ENCODE measurements at regions not wholly inside any gene's neighbourhood (a gene's known extent, or its start where the extent isn't known, plus 50 kb on each side); places are given as distances from the start of the nearest gene placed in this dataset.

DNA sequence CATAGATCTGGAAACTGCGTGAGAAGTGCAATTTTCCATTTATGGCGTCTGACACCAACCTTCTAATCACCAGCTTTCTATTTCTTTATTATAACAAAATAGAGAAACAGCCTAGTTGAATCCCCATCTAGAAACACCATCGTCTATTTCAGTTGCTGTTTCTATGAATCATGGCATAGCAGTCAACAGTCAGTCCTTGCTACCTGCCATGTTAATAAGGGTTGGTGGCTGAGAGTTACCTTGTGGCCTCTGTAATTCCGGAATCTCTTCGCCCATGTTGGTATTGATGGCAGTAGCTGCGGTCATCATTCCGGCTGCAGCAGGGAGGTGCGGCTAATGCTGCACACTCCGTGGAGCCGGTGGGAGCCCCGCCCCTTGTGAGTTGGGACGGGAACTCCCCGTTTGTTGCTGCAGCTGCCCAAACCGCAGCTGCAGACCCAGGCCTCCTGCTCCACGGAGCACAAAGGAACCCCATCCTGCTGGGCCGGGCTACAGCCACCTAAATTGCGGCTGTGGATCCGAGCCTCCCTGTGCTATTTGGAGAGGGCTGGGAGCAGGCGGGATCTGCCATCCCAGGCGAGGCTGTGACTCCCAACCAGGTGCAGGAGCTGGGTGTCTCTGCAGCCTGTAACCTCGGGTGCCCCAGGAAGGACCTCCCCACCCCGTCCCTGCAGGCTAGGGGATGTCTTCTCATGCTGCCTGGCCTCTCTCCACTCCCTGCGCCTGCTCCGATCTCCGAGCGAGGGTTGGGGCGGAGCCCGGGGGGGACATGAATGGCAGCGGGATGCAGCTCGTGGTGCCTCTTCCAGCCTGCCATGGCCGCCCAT lies 115.4 kb upstream of the STK26 start:
- no peak for DNase-seq

DNA sequence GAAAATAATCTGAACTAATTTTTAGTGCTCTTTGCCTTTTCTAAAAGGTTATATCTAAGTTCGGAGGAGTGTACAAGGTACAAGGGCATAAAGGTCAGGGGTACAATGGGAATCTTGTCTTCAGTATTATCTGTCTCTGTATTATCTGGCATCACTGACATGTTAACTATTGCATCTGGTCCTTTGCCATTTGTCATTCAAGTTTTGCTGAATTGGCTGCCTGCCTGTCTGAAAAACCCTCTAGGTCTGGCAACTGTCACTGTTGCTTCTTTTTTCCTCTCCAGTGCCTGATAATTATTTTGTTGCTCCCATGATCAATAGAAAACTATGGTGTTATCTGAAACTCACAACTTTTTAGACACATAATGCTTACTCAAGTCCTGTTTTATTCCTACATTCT lies 112.5 kb upstream of the STK26 start:
- no peak for DNase-seq

DNA sequence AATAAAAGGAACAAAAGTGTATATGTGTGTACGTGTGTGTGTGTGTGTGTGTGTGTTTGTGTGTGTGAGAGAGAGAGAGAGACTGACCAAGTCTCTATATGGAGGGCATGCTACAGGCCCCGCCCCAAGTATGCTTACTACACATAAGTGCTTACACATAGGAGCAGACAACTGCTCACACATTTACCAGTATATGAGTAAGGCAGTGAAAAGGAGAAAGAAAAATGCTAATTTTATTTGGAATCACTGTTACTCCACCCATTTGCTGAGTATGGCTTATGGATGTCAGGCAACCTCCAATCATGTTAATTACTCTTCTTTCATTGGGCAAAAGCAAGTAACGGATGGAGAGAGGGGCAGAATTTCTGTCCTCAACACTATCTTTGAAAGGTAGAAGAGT lies 107.6 kb upstream of the STK26 start:
- no peak for DNase-seq

DNA sequence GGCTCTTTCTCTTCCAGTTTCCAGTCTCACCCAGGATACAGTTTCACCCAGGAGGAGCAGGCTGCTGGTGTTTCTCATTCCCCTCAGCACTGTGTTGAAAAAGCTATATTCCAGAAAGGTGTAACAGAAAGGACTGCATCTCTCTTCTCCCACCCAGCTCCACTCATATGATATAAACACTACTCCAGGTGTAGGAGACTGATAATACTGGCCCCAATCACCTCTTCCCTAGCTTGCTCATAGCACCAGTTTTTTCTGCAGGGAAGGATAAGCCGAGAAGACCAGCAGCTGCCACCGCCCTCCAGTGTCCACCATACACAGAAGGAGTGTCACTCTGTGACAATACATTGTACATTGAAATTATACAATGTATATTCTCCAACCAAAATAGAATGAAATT lies 105.5 kb upstream of the STK26 start:
- DNase-seq: no peak

DNA sequence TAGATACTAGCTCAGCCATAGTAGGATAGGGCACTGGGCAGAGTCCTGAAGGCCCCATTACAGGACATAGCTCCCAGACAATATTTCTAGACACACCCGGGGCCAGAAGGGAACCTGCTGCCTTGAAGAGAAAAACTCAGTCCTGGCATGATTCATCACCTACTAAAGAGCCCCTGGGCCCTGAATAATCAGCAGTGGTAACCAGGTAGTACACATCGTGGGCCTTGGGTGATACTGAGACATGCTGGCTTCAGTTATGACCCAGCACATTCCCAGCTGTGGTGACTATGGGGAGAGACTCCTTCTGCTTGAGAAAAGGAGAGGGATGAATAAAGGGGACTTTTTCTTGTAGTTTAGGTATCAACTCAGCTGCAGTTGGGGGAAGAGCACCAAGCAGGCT lies 104.3 kb upstream of the STK26 start:
- DNase-seq: no peak

DNA sequence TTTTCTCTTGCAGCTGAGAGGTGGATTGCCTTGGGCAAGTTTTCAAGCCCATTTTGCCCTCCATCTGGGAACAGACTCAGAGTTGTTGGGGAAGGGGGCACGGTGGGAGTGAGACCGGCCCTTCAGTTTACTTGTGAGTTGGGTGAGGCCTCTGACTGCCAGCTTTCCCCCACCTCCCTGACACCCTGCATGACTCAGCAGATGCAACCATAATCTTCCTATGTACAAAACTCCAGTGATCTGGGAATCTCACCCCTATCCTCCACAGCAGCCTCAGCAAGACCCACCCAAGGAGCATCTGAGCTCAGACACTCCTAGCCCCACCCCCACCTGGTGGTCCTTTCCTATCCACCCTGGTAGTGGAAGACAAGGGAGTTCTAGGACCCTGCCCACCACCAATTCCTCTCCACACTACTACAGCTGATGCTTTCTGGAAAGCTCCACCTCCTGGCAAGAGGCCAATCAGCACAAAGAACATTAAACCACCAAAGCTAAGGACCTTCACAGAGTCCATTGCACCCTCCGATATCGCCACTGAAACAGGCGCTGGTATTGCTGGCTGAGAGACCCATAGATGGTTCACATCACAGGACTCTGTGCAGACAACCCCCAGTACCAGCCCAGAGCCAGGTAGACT lies 99.4 kb upstream of the STK26 start:
- DNase-seq: no peak

DNA sequence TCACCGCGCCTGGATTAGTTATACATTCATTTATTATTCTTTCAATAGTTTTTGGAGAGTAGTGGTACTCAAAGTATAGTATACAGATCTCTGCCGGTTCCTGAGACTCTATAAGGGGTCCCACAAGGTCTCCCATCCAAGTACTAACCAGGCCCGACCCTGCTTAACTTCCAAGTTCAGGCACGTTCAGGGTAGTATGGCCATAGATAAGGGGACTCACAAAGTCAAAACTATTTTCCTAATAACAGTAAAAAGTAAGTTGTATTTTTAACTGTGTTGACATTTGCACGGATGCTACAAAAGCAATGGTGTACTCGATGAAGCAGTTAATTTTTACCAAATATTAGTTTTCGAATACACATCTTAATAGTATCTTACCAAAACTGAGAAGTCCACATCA lies 84.4 kb upstream of the STK26 start:
- no peak for DNase-seq

DNA sequence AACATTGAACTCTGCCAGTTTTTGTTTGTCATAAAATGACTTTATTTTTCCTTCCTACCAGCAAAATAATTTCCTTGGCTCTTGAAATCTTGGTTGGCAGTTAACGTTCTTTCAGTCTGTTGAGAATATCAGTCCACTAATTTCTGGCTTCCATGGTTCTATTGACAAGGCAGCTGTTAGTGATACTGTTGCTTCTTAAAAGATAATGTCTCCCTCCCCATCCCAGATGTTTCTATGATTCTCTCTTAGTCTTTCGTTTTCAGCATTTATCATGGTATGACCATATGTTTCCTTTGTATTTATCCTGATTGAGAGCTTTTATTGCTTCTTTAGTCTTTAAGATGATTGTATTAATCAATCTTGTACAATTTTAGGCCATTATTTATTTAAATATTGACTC lies 81.1 kb upstream of the STK26 start:
- no peak for DNase-seq

DNA sequence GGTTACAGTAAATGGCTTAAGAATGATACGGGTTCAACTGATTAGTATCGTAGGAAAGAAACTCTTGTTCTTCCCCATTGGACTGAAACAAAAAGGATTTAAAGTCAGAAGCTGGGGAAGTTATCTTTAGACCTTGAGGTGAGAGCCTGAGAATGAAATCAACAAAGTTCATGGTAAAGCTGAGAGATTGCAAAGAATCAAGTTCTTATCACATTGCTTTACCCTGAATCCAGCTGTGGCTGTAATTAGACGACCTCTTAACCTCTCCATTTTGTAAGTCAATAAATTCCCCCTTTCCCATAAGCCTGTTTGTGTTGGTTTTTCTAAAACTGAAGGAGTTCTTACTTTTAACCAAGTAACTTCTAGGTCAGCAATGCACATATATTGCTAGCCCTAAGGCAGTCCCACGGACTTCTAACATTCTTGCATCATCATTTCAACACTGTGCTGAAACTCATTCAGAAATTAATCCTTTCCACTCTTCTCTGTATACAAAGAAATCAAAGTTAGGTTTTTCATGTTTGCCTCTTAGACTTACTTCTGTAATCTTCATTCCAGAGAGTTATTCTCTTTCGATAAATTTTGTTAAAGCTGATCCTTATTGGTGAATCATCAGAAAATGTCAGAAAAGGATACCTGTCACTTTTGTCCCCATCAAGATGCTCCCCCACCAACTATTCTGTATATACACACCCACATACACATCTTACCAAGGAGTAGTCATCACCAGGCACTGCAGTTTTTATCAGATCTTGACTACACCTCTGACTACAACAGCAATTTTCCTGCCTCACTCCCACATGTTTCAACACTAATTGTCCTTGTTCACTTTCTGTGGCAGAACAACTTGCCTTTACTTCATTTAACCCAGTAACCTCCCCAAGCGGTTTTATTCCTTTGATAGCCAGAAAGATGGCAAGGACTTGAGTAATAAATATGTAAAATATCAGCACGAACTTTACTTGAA lies 77.9 kb upstream of the STK26 start:
- no peak for DNase-seq

DNA sequence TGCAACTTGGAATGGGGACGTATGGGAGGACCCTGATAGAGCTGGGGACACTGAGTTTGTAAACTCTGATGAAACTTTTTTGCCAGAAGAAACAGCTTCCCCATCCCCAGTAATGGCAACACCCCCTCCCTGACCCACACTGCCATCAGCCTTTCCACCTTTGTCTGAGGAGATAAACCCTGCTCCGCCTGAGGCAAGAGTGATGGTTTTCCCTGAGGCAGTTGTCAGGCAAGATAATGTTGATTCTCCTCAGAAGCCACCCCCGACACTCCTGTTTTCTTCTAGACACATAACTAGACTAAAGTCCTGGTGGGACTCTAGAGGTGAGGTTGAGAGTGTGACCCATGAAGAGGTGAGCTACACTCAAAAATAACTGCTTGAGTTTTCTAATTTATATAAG lies 71.9 kb upstream of the STK26 start:
- DNase-seq: no peak

DNA sequence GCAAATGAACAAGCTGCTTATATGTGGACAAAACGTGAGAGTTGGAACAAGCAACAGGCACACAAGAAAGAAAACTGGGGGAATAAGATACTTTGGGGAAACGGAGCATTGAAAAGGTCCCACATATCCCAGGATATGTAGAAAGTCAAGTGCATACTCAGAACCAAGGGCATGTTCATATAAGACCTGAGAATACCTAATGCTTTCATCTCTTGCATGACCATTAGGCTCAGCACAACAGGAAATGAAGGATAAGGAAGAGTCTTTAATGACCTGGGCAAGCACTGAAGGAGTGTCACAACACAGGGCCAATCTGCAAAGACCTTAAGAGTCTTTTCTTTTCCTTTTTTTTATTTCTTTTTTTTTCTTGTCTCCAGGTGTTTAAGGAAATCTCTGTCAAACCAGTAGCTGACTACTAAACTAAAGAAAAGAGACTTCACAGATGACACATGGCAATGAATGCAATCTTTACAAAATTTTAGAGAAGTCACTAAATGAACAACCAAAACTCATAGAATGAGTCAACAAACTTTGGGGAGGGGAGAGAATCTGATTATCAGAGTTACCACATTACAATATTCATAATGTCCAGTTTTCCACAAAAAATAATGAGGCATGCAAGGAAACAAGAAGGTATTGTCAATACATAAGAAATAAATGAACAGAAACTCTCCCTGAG lies 67.9 kb upstream of the STK26 start:
- DNase-seq: no peak

DNA sequence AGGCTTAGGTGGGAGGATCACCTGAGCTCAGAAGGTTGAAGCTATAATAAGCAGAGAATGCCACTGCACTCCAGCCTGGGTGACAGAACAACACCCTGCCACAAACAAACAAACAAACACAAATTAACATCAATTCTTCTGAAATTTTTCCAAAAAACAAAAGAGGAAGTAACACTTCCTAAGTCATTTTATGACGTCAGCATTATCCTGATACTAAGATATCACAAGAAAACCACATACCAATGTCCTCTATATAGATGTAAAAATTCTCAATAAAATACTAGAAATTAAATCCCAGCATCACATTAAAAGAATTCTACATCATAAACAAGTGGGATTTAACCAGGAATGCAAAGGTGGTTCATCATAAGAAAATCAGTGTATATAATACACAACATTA lies 64.4 kb upstream of the STK26 start:
- DNase-seq: no peak

DNA sequence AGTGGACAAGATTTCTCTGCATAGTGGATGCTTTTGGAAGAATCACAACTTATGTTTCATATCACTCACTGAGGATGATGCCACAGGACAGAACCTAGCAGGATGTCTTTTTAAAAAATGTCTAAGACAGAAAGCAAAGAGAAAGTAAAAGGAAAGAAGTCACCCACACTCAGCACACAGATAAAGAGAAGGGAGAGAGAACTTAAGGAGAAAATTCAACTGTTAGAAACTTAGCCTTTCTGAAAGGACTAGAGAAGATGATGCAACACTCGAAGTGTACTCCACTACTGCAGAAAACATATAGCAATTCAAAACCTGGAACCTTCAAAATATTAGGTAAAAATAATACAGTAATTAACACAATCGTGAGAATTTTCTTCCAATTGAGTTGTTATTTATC lies 52.8 kb upstream of the STK26 start:
- no peak for DNase-seq

Measured in activated effector memory CD4-positive, alpha-beta T cell treated with Interleukin-2 at 50 U/mL for 16 hours (primary cell).